Adrenal gland (tissue), 9 donors: ENCODE measurements at regions not wholly inside any gene's neighbourhood (a gene's known extent, or its start where the extent isn't known, plus 50 kb on each side); places are given as distances from the start of the nearest gene placed in this dataset.

Experiments used
- DNase-seq, 7 donors: peaks; one replicate each; pipeline ENCODE4 v3.0.0-alpha.2; 2019 to 2020
- H3K27ac ChIP-seq, 5 donors: fragments of 200-600 bp; sonication (generic) in 4 of 5; 1 replicate in 3 of 5; 2 replicates in 2 of 5; pipeline versions ENCODE4 v1.5.1 to v1.8.0; 2016 to 2020; ENCODE audit warnings: mild to moderate bottlenecking in 1 of 5
- H3K27me3 ChIP-seq: fragments of 200-600 bp; 2 replicates; pipeline ENCODE4 v1.8.0; 2021
- H3K36me3 ChIP-seq, 2 donors: fragments of 200-600 bp; replicated peaks in 1 of 2; 1 replicate in 1 of 2; 2 replicates in 1 of 2; pipeline versions ENCODE4 v1.5.1 to v1.8.0; 2018 to 2022
- H3K4me1 ChIP-seq, 2 donors: fragments of 200-600 bp; replicated peaks in 1 of 2; 1 replicate in 1 of 2; 2 replicates in 1 of 2; pipeline versions ENCODE4 v1.5.1 to v1.8.0; 2018 to 2021
- H3K4me3 ChIP-seq, 4 donors: fragments of 200-600 bp; sonication (generic) in 3 of 4; one replicate each; pipeline ENCODE4 v1.5.1; 2016 to 2018
- H3K9me3 ChIP-seq, 3 donors: fragments of 200-600 bp; sonication (generic) in 1 of 3; replicated peaks in 1 of 3; 1 replicate in 2 of 3; 2 replicates in 1 of 3; pipeline versions ENCODE4 v1.5.1 to v1.8.0; 2016 to 2021
- CTCF ChIP-seq, 6 experiments: fragments of 450-650 bp in 4 of 6; fragments of 200-600 bp in 2 of 6; sonication (generic) in 1 of 6; IDR thresholded peaks; 1 replicate in 5 of 6; 2 replicates in 1 of 6; pipeline versions ENCODE4 v1.5.1 to v1.8.0; 2016 to 2021; ENCODE audit warnings: antibody characterized with exemption in 6 of 6, mild to moderate bottlenecking in 2 of 6, moderate library complexity in 1 of 6
- POLR2A ChIP-seq, 2 donors: fragments of 450-650 bp; IDR thresholded peaks; one replicate each; pipeline ENCODE4 v1.6.1; 2017; ENCODE audit warnings: antibody characterized with exemption in 2 of 2, mild to moderate bottlenecking in 2 of 2, moderate library complexity in 1 of 2
- WGBS, 4 donors: extraction: QIAGEN DNeasy Blood & Tissue Kit in 2 of 4; methylation state at CpG; one replicate each; pipeline versions ENCODE4 v1.1.5 to v1.1.7; 2013 to 2017; 5-methylcytosine and 5-hydroxymethylcytosine counted together
- intact Hi-C, 2 donors: fragments of 100-400 bp; cut with DNase I; formaldehyde crosslinking; loops; one replicate each; pipeline versions ENCODE4 v1.14.1 to v1.15.0; 2022 to 2023
- donor health status: healthy with polysubstance abuse.
- donor health status: Bipolar disorder and iron deficiency.
- donor health status: DM: yes; HTN: yes; CAD: no.
- donor health status: DM: no; HTN: no; CAD: no.
- donor health status: DM: no; HTN: no; CAD: no.

DNA sequence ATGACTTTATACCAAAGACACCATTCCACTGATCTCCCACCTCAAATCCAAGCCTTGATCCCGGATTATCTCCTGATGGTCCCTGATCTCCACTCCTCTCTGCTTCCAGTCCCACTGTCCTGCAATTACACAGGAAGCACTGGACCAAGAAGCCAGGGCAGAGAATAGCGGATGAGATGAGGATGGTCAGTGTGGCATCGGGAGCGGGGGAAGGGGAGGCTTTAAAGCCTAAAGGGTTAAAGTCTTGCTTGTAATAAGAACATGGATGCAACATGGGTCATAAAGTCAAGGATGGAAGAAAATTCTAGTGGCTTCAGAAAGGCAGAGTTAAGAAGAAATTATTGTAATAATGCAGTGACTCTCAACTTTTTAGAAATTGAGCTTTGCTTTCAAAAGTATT lies 364.0 kb upstream of the DUSP10 start:
- TF ChIP-seq CTCF (IDR thresholded peaks at IDR 0.05): no peak
- TF ChIP-seq POLR2A (IDR thresholded peaks at IDR 0.05): no peak
- Histone ChIP-seq H3K9me3 (no peaks in the 10 kb centered on the region), H3K27ac (no peak overlapping the region), H3K4me1 (no peaks in the 10 kb centered on the region), H3K27me3 (peaks cover 3% of the 10 kb centered on the region), H3K4me3 (no peak overlapping the region), H3K36me3 (no peaks in the 10 kb centered on the region)
- DNase-seq: no peak
- intact Hi-C loops: no loop called here
- 89 to 91% (median 90%) methylated on average over 4 of the region's 4 CpGs for WGBS, 4 donors

DNA sequence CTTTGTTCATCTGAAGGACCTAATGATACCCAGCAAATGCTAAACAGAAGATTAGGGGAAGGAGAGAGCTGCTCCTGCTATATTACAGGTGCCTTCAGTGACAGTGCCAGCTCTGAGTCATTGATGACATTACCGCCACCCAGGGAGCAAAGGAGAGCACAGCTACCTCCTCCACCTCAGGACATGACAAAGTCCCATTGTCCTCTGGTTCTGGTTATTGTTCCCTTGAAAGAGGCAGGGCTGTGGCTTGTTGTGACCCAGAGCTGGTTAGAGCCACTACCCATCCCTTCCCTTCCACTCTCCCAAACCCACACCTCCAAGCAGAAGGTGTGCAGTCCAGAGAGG lies 363.5 kb upstream of the DUSP10 start:
- no peaks in the 10 kb centered on the region for H3K4me1 ChIP-seq
- 65 to 86% (median 80%) methylated on average over 1 of the region's 1 CpG for WGBS, 4 donors
- H3K36me3 ChIP-seq: no peaks in the 10 kb centered on the region
- H3K27ac ChIP-seq: no peak overlapping the region
- H3K27me3 ChIP-seq: peaks cover 3% of the 10 kb centered on the region
- H3K4me3 ChIP-seq: no peak overlapping the region
- intact Hi-C loops: no loop called here
- no peak for DNase-seq
- no peaks in the 10 kb centered on the region for H3K9me3 ChIP-seq
- TF ChIP-seq CTCF (IDR thresholded peaks at IDR 0.05): no peak
- no peak for TF ChIP-seq POLR2A (IDR thresholded peaks at IDR 0.05)

DNA sequence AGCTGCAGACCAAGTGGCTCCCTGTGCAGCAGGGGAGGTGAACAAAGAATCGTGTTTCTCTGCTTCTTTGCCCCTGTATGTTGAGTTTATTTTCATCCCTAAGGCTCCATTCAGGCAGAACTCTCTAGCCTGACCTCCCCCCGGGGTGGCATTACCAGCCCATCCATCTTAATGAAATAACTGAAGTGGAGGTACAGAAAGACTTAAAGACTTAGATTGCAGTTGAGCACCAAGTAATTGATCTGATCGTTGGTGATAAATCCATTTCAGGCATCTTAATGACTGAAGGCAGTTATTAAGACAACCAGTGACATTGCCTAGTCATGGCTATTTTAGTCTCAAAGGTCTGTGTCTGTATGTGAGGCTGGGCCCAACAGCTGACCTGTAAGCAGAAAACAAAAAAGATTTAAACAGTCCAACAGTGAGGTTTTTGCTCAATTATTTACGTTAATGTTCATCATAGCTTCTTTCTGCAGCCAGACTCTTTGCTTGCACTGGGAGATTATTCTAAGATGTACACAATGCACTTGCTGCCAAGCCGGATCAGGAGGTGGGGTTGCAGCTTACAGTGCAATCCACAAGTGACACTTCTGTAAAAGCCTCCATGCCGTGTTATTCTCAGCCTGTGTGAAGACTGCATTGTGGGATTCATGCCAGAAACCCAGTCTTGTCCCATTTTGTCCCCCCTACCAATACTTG lies 363.0 kb upstream of the DUSP10 start:
- Histone ChIP-seq H3K4me1 (no peaks in the 10 kb centered on the region), H3K4me3 (no peak overlapping the region), H3K36me3 (no peaks in the 10 kb centered on the region), H3K27ac (no peak overlapping the region), H3K27me3 (peaks cover 3% of the 10 kb centered on the region), H3K9me3 (no peaks in the 10 kb centered on the region)
- WGBS, 4 donors: 41 to 50% (median 47%) methylated on average over 6 of the region's 6 CpGs
- intact Hi-C loops: no loop called here
- no peak for TF ChIP-seq POLR2A (IDR thresholded peaks at IDR 0.05)
- no peak for TF ChIP-seq CTCF (IDR thresholded peaks at IDR 0.05)
- DNase-seq: no peak

DNA sequence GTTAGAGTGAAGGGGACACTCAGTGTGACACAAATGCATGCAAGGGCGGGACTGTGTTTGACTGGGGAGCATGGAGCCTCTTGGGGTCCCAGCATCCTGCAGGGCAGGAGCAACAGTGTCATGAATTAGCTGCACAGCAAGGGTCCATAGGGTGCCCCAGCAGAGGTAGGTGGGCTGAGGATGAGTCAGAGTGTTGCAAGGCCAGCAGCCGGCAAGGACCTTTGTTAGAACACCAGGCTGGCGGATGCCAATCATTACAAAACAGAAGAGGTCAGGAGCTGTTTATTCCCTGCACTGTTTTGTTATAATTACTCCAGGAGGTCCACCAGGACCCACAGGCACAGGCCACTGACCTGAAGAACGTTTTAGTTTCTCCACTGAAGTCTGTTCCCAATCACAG lies 362.2 kb upstream of the DUSP10 start:
- Histone ChIP-seq H3K4me3 (no peak overlapping the region), H3K9me3 (no peaks in the 10 kb centered on the region), H3K27ac (no peak overlapping the region), H3K27me3 (peaks cover 3% of the 10 kb centered on the region), H3K36me3 (no peaks in the 10 kb centered on the region), H3K4me1 (no peaks in the 10 kb centered on the region)
- TF ChIP-seq POLR2A (IDR thresholded peaks at IDR 0.05): no peak
- TF ChIP-seq CTCF (IDR thresholded peaks at IDR 0.05): no peak
- 62 to 74% (median 67%) methylated on average over 4 of the region's 4 CpGs for WGBS, 4 donors
- no peak for DNase-seq
- intact Hi-C loops: no loop called here
